ENCODE measurements at regions not wholly inside any gene's neighbourhood (a gene's known extent, or its start where the extent isn't known, plus 50 kb on each side); places are given as distances from the start of the nearest gene placed in this dataset.

DNA sequence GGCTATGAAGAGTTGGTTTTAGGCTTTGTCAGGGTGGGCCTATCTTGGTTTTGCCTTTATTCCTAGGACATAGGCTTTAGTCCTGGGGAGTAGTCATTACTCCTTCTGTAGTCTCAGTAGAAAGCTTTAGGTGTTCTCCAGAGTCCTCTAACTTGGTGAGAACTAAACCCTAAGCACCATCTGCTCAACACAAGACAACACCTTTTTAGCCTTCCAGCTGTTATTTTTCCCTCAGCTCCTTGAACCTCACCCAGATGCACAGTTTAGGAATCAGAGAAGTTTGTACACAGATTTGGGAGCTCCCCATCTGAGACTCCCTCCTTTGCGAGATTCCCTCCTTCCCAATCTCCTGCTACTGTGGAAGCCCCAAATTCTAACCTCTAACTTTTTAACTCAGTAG is 141.3 kb downstream of the QRSL1 start:
- TF ChIP-seq, protein P1, sequence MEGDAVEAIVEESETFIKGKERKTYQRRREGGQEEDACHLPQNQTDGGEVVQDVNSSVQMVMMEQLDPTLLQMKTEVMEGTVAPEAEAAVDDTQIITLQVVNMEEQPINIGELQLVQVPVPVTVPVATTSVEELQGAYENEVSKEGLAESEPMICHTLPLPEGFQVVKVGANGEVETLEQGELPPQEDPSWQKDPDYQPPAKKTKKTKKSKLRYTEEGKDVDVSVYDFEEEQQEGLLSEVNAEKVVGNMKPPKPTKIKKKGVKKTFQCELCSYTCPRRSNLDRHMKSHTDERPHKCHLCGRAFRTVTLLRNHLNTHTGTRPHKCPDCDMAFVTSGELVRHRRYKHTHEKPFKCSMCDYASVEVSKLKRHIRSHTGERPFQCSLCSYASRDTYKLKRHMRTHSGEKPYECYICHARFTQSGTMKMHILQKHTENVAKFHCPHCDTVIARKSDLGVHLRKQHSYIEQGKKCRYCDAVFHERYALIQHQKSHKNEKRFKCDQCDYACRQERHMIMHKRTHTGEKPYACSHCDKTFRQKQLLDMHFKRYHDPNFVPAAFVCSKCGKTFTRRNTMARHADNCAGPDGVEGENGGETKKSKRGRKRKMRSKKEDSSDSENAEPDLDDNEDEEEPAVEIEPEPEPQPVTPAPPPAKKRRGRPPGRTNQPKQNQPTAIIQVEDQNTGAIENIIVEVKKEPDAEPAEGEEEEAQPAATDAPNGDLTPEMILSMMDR (IDR thresholded peaks at IDR 0.05) = no peak

DNA sequence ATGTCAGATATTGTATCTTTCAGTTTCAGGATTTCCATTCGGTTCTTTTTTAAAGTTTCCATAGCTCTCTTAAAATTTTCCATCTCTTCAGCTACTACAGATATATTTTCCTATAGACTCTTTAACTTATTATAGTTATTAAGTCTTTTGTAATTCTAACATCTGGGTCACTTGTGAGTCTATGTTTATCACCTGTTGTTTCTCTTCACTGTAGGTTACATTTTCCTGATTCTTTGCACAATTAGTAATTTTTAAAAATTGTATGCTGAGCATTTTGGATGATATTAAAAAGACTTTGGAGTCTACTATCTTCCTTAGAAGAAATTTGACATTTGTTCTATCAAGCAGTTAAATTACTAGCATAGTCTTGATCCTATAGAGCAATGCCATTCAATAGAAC is 140.7 kb downstream of the QRSL1 start:
- TF ChIP-seq, protein P1 (IDR thresholded peaks at IDR 0.05) = no peak

DNA sequence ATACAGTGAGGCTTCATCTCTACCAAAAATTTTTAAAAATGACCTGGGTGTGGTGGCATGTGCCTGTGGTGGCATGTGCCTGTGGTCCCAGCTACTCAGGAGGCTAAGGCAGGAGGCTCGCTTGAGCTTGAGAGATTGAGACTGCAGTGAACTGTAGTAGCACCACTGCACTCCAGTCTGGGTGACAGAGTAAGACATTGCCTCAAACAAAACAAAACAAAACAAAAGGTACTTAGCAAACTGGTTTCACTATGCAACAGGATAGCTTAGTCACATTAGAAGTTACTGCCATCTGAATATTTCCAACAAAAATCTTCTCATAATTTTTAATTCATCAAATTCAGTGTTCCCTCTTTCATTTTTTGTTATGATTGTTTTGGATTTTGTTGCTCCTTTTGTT is 137.9 kb downstream of the QRSL1 start:
- TF ChIP-seq, protein P1 (IDR thresholded peaks at IDR 0.05) = no peak

DNA sequence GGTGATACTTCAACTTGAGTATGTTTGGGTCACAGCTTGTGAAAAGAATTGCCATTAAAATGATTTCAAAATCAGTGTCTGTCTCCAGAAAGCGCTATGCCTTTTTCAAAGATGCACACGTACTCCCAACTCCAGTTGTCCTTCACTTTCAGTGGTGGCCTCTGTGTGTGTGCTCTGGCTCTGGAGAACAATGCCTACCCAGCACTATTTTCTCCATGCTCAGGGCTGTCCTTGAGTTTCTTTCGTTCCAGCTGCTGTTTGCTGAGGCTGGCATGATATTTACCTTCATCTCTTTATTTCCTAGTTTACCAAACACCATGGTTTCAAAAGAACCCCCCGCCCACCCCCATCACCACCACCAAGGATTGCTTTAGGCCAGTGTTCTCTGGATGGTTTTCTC is 136.8 kb downstream of the QRSL1 start:
- TF ChIP-seq, protein P1 (IDR thresholded peaks at IDR 0.05) = no peak

DNA sequence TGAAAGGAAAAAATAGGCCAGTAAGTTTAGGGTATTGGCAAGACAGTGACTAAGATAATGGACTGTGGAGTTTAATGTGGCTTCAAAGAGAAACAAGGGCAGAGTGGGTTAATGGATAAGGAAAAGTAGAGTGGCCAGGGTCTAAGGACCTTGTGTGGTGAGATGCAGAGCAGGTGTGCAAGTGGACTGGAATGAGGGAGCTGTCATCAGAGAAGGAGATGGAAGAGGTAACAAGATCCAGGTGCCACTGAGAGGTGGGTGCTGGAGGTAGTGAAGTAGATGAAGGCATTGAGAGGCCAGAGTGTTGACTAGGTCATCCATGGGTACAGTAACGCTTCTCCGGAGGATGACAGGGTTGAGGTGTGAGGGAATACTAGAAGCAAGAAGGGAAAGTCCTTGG is 136.1 kb downstream of the QRSL1 start:
- TF ChIP-seq, protein P1 (IDR thresholded peaks at IDR 0.05) = no peak

DNA sequence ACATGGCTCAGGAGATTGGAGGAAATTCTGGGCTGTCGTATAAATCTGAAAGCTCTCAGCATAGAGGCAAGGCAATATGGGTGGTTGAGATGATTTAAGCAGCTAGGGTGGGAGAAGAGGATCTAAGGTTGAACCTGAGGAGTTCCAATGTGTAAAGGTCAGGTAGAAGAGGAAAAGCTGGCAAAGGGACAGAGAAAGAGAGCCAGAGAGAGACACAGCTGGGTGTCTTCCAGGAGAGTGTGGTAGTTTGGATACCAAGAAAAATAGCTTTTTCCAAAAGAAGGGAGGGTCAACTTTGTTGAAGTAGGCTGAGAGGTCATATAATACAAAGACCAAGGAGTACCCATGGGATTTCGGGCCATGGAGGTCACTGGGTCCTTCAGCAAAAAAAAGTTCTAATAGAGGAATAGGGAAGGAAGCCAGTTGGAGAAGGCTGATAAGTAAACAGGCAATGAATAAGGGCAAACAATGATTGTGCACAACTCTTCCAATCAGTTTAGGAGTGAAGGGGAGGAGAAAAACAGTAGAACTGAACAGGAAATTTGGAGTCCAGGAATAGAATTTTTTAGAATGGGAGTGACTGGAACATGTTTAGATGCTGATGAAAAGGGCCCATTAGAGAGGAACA is 135.1 kb downstream of the QRSL1 start:
- TF ChIP-seq, protein P1 (IDR thresholded peaks at IDR 0.05) = no peak

DNA sequence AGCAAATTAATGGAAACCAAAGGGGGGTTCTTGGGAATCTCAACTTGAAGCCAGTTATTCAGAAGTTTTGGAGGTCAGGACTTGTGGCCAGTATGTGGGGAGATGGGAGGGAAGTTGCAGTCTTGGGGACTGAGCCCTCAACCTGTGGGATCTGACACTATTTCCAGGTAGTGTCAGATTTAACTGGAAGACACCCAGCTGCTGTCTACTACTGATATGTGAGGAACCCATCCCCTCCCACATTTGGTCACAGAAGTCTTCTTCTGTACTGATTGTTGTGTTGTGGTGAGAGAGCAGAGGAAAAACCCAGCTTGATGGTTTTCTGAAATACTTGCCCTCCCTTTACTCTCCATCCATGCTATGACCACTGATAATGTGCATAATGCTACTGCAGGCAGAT is 134.0 kb downstream of the QRSL1 start:
- TF ChIP-seq, protein P1 (IDR thresholded peaks at IDR 0.05) = no peak

DNA sequence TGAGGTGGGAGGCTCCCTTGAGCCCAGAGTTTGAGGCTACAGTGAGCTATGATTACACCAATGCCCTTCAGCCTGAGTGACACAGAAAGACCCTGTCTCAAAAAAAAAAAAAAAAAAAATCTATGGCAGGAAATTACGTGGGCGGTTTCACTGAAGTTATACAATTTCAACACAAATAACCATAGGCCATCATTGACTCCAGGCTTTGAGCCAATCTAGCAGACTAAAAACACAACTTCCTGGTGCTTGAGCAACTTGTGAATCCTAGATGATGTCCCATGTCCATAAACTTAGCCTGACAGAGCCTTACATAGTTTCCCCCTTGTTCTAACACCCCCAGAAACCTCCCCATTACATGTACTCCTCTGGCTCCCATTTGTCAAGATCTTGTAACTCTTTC is 131.8 kb downstream of the QRSL1 start:
- TF ChIP-seq, protein P1 (IDR thresholded peaks at IDR 0.05) = no peak

All from LNCAP (cell line).